Upper lobe of left lung (tissue), 4 donors: ENCODE measurements at regions not wholly inside any gene's neighbourhood (a gene's known extent, or its start where the extent isn't known, plus 50 kb on each side); places are given as distances from the start of the nearest gene placed in this dataset.

Source experiments
- POLR2A ChIP-seq, 4 donors: fragments of 450-650 bp; IDR thresholded peaks; one replicate each; pipeline ENCODE4 v1.5.1; 2016 to 2017; ENCODE audit warnings: antibody characterized with exemption in 4 of 4, mild to moderate bottlenecking in 2 of 4
- POLR2AphosphoS5 ChIP-seq, 2 donors: sonication (generic); formaldehyde crosslinking; IDR thresholded peaks; one replicate each; pipeline ENCODE4 v1.5.1; 2017; ENCODE audit warnings: antibody characterized with exemption in 2 of 2
- TF ChIP-seq, protein P1 (sequence below), 6 experiments: fragments of 450-650 bp in 4 of 6; fragments of 200-600 bp in 2 of 6; sonication (generic) in 2 of 6; IDR thresholded peaks; one replicate each; pipeline ENCODE4 v1.5.1; 2016 to 2019; ENCODE audit warnings: antibody characterized with exemption in 6 of 6

GRCh38 chr6:43963877-43964658, 163.2 kb downstream of the MRPL14 start:
- TF ChIP-seq, protein P1, sequence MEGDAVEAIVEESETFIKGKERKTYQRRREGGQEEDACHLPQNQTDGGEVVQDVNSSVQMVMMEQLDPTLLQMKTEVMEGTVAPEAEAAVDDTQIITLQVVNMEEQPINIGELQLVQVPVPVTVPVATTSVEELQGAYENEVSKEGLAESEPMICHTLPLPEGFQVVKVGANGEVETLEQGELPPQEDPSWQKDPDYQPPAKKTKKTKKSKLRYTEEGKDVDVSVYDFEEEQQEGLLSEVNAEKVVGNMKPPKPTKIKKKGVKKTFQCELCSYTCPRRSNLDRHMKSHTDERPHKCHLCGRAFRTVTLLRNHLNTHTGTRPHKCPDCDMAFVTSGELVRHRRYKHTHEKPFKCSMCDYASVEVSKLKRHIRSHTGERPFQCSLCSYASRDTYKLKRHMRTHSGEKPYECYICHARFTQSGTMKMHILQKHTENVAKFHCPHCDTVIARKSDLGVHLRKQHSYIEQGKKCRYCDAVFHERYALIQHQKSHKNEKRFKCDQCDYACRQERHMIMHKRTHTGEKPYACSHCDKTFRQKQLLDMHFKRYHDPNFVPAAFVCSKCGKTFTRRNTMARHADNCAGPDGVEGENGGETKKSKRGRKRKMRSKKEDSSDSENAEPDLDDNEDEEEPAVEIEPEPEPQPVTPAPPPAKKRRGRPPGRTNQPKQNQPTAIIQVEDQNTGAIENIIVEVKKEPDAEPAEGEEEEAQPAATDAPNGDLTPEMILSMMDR (IDR thresholded peaks at IDR 0.05), result no peak
- TF ChIP-seq POLR2AphosphoS5 (IDR thresholded peaks at IDR 0.05) (no peak), POLR2A (IDR thresholded peaks at IDR 0.05) (no peak)
